Neural progenitor cell (in vitro differentiated cells): ENCODE measurements at regions not wholly inside any gene's neighbourhood (a gene's known extent, or its start where the extent isn't known, plus 50 kb on each side); places are given as distances from the start of the nearest gene placed in this dataset.

Experiments
- DNase-seq: peaks from one replicate; pipeline ENCODE4 v3.0.0-alpha.2; 2016; ENCODE audit warnings: low spot score
- H2AFZ ChIP-seq: fragments of 200-600 bp; sonication (generic); replicated peaks from 2 replicates; pipeline ENCODE4 v1.6.1; 2016; ENCODE audit warnings: antibody characterized with exemption
- H3F3A ChIP-seq: fragments of 200-600 bp; sonication (generic); 2 replicates; pipeline ENCODE4 v1.6.1; 2016; ENCODE audit warnings: antibody characterized with exemption, low read depth
- H3K27ac ChIP-seq: fragments of 200-600 bp; sonication (generic); 2 replicates; pipeline ENCODE4 v1.5.1; 2016; ENCODE audit warnings: mild to moderate bottlenecking
- H3K27me3 ChIP-seq: fragments of 200-600 bp; sonication (generic); 2 replicates; pipeline ENCODE4 v1.6.1; 2016; ENCODE audit warnings: mild to moderate bottlenecking, moderate library complexity
- H3K36me3 ChIP-seq: fragments of 200-600 bp; sonication (generic); 2 replicates; pipeline ENCODE4 v1.5.1; 2016
- H3K4me1 ChIP-seq: fragments of 200-600 bp; sonication (generic); 2 replicates; pipeline ENCODE4 v1.6.1; 2016; ENCODE audit warnings: mixed run types
- H3K4me2 ChIP-seq: fragments of 200-600 bp; sonication (generic); 2 replicates; pipeline ENCODE4 v1.6.1; 2016
- H3K4me3 ChIP-seq: fragments of 200-600 bp; sonication (generic); 2 replicates; pipeline ENCODE4 v1.5.1; 2016
- H3K79me2 ChIP-seq: fragments of 200-600 bp; sonication (generic); 2 replicates; pipeline ENCODE4 v1.6.1; 2016; ENCODE audit warnings: low read depth
- H3K9ac ChIP-seq: fragments of 200-600 bp; sonication (generic); 2 replicates; pipeline ENCODE4 v1.6.1; 2016
- H3K9me3 ChIP-seq: fragments of 200-600 bp; sonication (generic); 2 replicates; pipeline ENCODE4 v1.5.1; 2016; ENCODE audit warnings: low read depth
- H4K20me1 ChIP-seq: fragments of 200-600 bp; sonication (generic); 2 replicates; pipeline ENCODE4 v1.6.1; 2016; ENCODE audit warnings: low read depth
- H3K27ac Mint-ChIP-seq: 3 replicates; pipeline ENCODE4 v1.8.0; 2021; ENCODE audit warnings: mixed read lengths
- H3K27me3 Mint-ChIP-seq: 2 replicates; pipeline ENCODE4 v1.8.0; 2022; ENCODE audit warnings: low read depth, mild to moderate bottlenecking, inconsistent platforms, moderate library complexity, mixed read lengths; ENCODE audit not compliant: insufficient read depth
- H3K36me3 Mint-ChIP-seq: 3 replicates; pipeline ENCODE4 v1.8.0; 2021; ENCODE audit warnings: mixed read lengths
- H3K4me1 Mint-ChIP-seq: 3 replicates; pipeline ENCODE4 v1.8.0; 2021; ENCODE audit warnings: mixed read lengths
- H3K4me3 Mint-ChIP-seq: 3 replicates; pipeline ENCODE4 v1.8.0; 2021; ENCODE audit warnings: mild to moderate bottlenecking, moderate library complexity, mixed read lengths
- H3K9me3 Mint-ChIP-seq: 3 replicates; pipeline ENCODE4 v1.8.0; 2020; ENCODE audit warnings: mixed read lengths
- CTCF ChIP-seq: fragments of 200-600 bp; sonication (generic); IDR thresholded peaks from 2 replicates; pipeline ENCODE4 v1.5.1; 2017; ENCODE audit warnings: antibody characterized with exemption, mild to moderate bottlenecking
- EZH2 ChIP-seq: fragments of 200-600 bp; sonication (generic); IDR thresholded peaks from 2 replicates; pipeline ENCODE4 v1.6.1; 2017; ENCODE audit warnings: antibody characterized with exemption, mild to moderate bottlenecking, moderate library complexity
- EZH2phosphoT487 ChIP-seq: fragments of 200-600 bp; sonication (generic); IDR thresholded peaks from 2 replicates; pipeline ENCODE4 v1.6.1; 2017; ENCODE audit warnings: antibody characterized with exemption

- Mint-ChIP-seq H3K27me3 (no peaks in the 10 kb centered on the region), H3K4me3 (no peak overlapping the region), H3K9me3 (peaks cover 6% of the 10 kb centered on the region), H3K4me1 (peaks cover 16% of the 10 kb centered on the region), H3K36me3 (no peaks in the 10 kb centered on the region), H3K27ac (no peak overlapping the region)
- no peak overlapping the region for H3K27ac ChIP-seq
- H3K4me1 ChIP-seq = peaks cover 21% of the 10 kb centered on the region
- no peak overlapping the region for H3K9ac ChIP-seq
- H2AFZ ChIP-seq = no peak overlapping the region
- no peaks in the 10 kb centered on the region for H3K27me3 ChIP-seq
- no peak for DNase-seq
- H3F3A ChIP-seq = no peaks in the 10 kb centered on the region
- TF ChIP-seq CTCF = no peak
- no peaks in the 10 kb centered on the region for H3K9me3 ChIP-seq
- H3K79me2 ChIP-seq = no peaks in the 10 kb centered on the region
- no peak overlapping the region for H3K4me2 ChIP-seq
- H3K36me3 ChIP-seq = no peaks in the 10 kb centered on the region
- no peaks in the 10 kb centered on the region for H4K20me1 ChIP-seq
- H3K4me3 ChIP-seq = no peak overlapping the region
Observed at GRCh38 chr4:11232015-11232414, 196.7 kb downstream of the HS3ST1 start.

GRCh38 chr4:11230866-11231265 is 197.8 kb downstream of the HS3ST1 start:
- Histone ChIP-seq H3K36me3 (no peaks in the 10 kb centered on the region), H4K20me1 (no peaks in the 10 kb centered on the region), H3K9me3 (no peaks in the 10 kb centered on the region), H3K9ac (no peak overlapping the region), H2AFZ (no peak overlapping the region), H3K4me1 (peaks cover 21% of the 10 kb centered on the region), H3K4me3 (no peak overlapping the region), H3K79me2 (no peaks in the 10 kb centered on the region), H3K4me2 (peak overlapping the region; percentile 17), H3K27ac (no peak overlapping the region), H3K27me3 (no peaks in the 10 kb centered on the region), H3F3A (no peaks in the 10 kb centered on the region)
- H3K27me3 Mint-ChIP-seq = no peaks in the 10 kb centered on the region
- DNase-seq = peak; percentile 46
- peaks cover 16% of the 10 kb centered on the region for H3K4me1 Mint-ChIP-seq
- TF ChIP-seq EZH2phosphoT487 (no peak), EZH2 (no peak), CTCF (no peak)
- peaks cover 6% of the 10 kb centered on the region for H3K9me3 Mint-ChIP-seq
- no peaks in the 10 kb centered on the region for H3K36me3 Mint-ChIP-seq
- no peak overlapping the region for H3K27ac Mint-ChIP-seq
- H3K4me3 Mint-ChIP-seq = no peak overlapping the region

GRCh38 chr4:11228530-11228929 is 200.2 kb downstream of the HS3ST1 start:
- H3K4me1 Mint-ChIP-seq = peaks cover 18% of the 10 kb centered on the region

More at GRCh38 chr4:11228530-11228929, 200.2 kb downstream of the HS3ST1 start:
- Histone ChIP-seq H3K9me3 (no peaks in the 10 kb centered on the region), H3K4me3 (no peak overlapping the region), H3K9ac (no peak overlapping the region), H3K36me3 (no peaks in the 10 kb centered on the region), H2AFZ (no peak overlapping the region), H3K4me2 (no peak overlapping the region), H3F3A (no peaks in the 10 kb centered on the region), H3K27me3 (no peaks in the 10 kb centered on the region), H3K27ac (no peak overlapping the region), H3K79me2 (no peaks in the 10 kb centered on the region), H3K4me1 (peaks cover 23% of the 10 kb centered on the region), H4K20me1 (no peaks in the 10 kb centered on the region)
- no peak overlapping the region for H3K4me3 Mint-ChIP-seq
- TF ChIP-seq EZH2 = no peak
- no peak for TF ChIP-seq EZH2phosphoT487
- no peak for TF ChIP-seq CTCF
- no peak overlapping the region for H3K27ac Mint-ChIP-seq
- DNase-seq = no peak
- H3K9me3 Mint-ChIP-seq = no peaks in the 10 kb centered on the region
- no peaks in the 10 kb centered on the region for H3K36me3 Mint-ChIP-seq
- no peaks in the 10 kb centered on the region for H3K27me3 Mint-ChIP-seq
